Esophagus squamous epithelium (tissue), 4 donors: ENCODE measurements at regions not wholly inside any gene's neighbourhood (a gene's known extent, or its start where the extent isn't known, plus 50 kb on each side); places are given as distances from the start of the nearest gene placed in this dataset.

Source experiments
- CTCF ChIP-seq, 6 experiments: fragments of 450-650 bp in 4 of 6; fragments of 200-600 bp in 2 of 6; sonication (generic) in 2 of 6; IDR thresholded peaks; one replicate each; pipeline ENCODE4 v1.5.1; 2016 to 2019; ENCODE audit warnings: antibody characterized with exemption in 6 of 6, mild to moderate bottlenecking in 4 of 6, moderate library complexity in 4 of 6
- POLR2A ChIP-seq, 4 donors: fragments of 450-650 bp; IDR thresholded peaks; one replicate each; pipeline ENCODE4 v1.6.1; 2017; ENCODE audit warnings: antibody characterized with exemption in 4 of 4, mild to moderate bottlenecking in 4 of 4, moderate library complexity in 3 of 4

GRCh38 chr4:64584125-64584524, 174.9 kb upstream of the TECRL start:
- TF ChIP-seq CTCF (IDR thresholded peaks at IDR 0.05) (no peak), POLR2A (IDR thresholded peaks at IDR 0.05) (no peak)
